ENCODE measurements at regions not wholly inside any gene's neighbourhood (a gene's known extent, or its start where the extent isn't known, plus 50 kb on each side); places are given as distances from the start of the nearest gene placed in this dataset.

DNA sequence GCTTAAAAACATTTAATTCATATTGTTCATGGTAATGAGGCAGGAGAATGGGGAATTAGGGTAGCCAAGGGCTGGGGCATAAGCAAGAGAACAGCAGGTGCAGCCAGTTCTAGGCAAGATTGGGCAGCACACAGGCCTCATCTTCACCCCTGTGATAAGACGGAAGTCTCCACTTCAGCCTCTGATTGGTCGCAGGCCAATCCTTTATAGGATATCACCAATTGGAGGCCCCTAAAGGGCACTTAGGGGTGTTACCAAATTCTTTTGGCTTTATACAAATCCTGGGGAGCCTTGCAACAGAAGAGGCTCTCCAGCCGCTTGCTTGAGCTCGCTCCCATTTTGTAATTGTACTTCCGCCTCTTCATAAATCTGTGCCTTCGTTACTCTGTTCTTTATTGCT is 231.1 kb downstream of the REEP3 start:
- Mint-ChIP-seq H3K4me3 (no peak overlapping the region), H3K4me1 (no peaks in the 10 kb centered on the region), H3K27me3 (peaks cover 5% of the 10 kb centered on the region), H3K27ac (no peak overlapping the region), H3K36me3 (ENCODE audit: low read depth) (no peaks in the 10 kb centered on the region), H3K9me3 (peaks cover 7% of the 10 kb centered on the region)
- TF ChIP-seq, protein P1, sequence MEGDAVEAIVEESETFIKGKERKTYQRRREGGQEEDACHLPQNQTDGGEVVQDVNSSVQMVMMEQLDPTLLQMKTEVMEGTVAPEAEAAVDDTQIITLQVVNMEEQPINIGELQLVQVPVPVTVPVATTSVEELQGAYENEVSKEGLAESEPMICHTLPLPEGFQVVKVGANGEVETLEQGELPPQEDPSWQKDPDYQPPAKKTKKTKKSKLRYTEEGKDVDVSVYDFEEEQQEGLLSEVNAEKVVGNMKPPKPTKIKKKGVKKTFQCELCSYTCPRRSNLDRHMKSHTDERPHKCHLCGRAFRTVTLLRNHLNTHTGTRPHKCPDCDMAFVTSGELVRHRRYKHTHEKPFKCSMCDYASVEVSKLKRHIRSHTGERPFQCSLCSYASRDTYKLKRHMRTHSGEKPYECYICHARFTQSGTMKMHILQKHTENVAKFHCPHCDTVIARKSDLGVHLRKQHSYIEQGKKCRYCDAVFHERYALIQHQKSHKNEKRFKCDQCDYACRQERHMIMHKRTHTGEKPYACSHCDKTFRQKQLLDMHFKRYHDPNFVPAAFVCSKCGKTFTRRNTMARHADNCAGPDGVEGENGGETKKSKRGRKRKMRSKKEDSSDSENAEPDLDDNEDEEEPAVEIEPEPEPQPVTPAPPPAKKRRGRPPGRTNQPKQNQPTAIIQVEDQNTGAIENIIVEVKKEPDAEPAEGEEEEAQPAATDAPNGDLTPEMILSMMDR (IDR thresholded peaks at IDR 0.05): no peak
- no peak for DNase-seq
- ChIA-PET CTCF (no interaction called here), POLR2A (no interaction called here)
- no peak for ATAC-seq (ENCODE audit: low read depth)
- intact Hi-C loops (cut with micrococcal nuclease): no loop called here

DNA sequence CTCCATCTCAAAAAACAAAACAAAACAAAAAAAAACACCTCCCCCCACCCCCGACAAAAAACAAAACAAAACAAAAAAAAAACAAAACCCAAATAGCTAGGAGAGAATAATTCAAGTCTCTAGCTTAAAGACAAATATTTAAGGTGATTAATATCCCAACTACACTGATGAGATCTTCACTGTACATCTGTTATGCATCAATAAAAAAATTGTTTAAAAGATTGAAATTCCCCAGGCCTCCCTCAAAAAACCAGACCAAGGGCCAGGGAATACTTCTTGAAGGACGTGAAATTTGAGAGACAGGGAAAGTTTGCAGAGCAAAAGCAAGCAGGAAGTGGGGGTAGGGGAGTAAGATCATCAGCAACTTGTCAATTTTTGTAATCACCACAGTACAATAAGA is 232.6 kb downstream of the REEP3 start:
- intact Hi-C loops (cut with micrococcal nuclease): no loop called here
- TF ChIP-seq, protein P1 (IDR thresholded peaks at IDR 0.05): no peak
- Mint-ChIP-seq H3K27me3 (peaks cover 5% of the 10 kb centered on the region), H3K4me3 (no peak overlapping the region), H3K36me3 (ENCODE audit: low read depth) (no peaks in the 10 kb centered on the region), H3K4me1 (no peaks in the 10 kb centered on the region), H3K9me3 (peaks cover 7% of the 10 kb centered on the region), H3K27ac (no peak overlapping the region)
- POLR2A ChIA-PET: interaction anchor here (0.7 kb wide), 1 partner anchor 376 kb away, joined by 4 read pairs; no protein-coding TSS in a partner anchor
- CTCF ChIA-PET: interaction anchor here (1.3 kb wide), 1 partner anchor 34 kb away, joined by 3 read pairs; no protein-coding TSS in a partner anchor
- DNase-seq (no peak), ATAC-seq (ENCODE audit: low read depth) (no peak)

- peaks cover 13% of the 10 kb centered on the region for H3K27me3 Mint-ChIP-seq
- peaks cover 2% of the 10 kb centered on the region for H3K9me3 Mint-ChIP-seq
- intact Hi-C loops (cut with micrococcal nuclease): no loop called here
- TF ChIP-seq, protein P1 (IDR thresholded peaks at IDR 0.05): no peak
- H3K36me3 Mint-ChIP-seq (ENCODE audit: low read depth): no peaks in the 10 kb centered on the region
- H3K27ac Mint-ChIP-seq: no peak overlapping the region
- no peak overlapping the region for H3K4me3 Mint-ChIP-seq
- DNase-seq (no peak), ATAC-seq (ENCODE audit: low read depth) (no peak)
- ChIA-PET CTCF (no interaction called here), POLR2A (no interaction called here)
- no peaks in the 10 kb centered on the region for H3K4me1 Mint-ChIP-seq
Measured at GRCh38 chr10:63755441-63755840, 234.2 kb downstream of the REEP3 start.

- DNase-seq: no peak
- Mint-ChIP-seq H3K27me3 (peaks cover 19% of the 10 kb centered on the region), H3K4me3 (no peak overlapping the region), H3K36me3 (ENCODE audit: low read depth) (no peaks in the 10 kb centered on the region), H3K9me3 (peaks cover 2% of the 10 kb centered on the region), H3K4me1 (no peaks in the 10 kb centered on the region), H3K27ac (no peak overlapping the region)
- ChIA-PET CTCF (no interaction called here), POLR2A (no interaction called here)
- intact Hi-C loops (cut with micrococcal nuclease): no loop called here
- ATAC-seq (ENCODE audit: low read depth): no peak
- TF ChIP-seq, protein P1 (IDR thresholded peaks at IDR 0.05): no peak
Measured at GRCh38 chr10:63757067-63757466, 235.9 kb downstream of the REEP3 start.

- peaks cover 19% of the 10 kb centered on the region for H3K27me3 Mint-ChIP-seq
- no peak for DNase-seq
- POLR2A ChIA-PET: no interaction called here
- no peak for ATAC-seq (ENCODE audit: low read depth)
- H3K36me3 Mint-ChIP-seq (ENCODE audit: low read depth): no peaks in the 10 kb centered on the region
- intact Hi-C loops (cut with micrococcal nuclease): no loop called here
- H3K9me3 Mint-ChIP-seq: peaks cover 2% of the 10 kb centered on the region
- H3K27ac Mint-ChIP-seq: no peak overlapping the region
- no peaks in the 10 kb centered on the region for H3K4me1 Mint-ChIP-seq
- TF ChIP-seq, protein P1 (IDR thresholded peaks at IDR 0.05): no peak
- CTCF ChIA-PET: no interaction called here
- H3K4me3 Mint-ChIP-seq: no peak overlapping the region
Measured at GRCh38 chr10:63758080-63758479, 236.9 kb downstream of the REEP3 start.
